ENCODE measurements at regions not wholly inside any gene's neighbourhood (a gene's known extent, or its start where the extent isn't known, plus 50 kb on each side); places are given as distances from the start of the nearest gene placed in this dataset.
"Not testable (repeated sequence)": the region's sequence is repeated elsewhere in the genome, so short reads cannot be mapped to it uniquely, and the experiment has no call there.

DNA sequence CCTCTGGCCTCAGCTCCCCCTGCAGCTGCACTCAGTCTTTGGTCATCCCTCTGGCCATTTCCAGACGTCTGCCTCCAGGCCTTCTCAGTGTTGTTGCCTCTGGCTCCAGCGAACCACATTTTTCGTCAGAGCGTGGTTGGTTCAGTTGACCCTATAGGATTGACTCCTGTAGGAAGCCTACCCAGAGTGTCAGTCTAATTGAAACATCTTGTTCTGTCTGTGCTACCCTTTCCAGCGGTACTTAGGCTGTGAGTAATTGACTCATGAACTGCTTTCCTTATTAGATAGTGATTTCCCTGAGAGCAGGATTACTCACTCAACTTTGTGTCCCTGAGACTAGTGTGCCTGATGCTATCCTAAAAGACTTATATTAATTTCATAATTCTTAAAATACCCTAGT is 373.2 kb downstream of the ATP23 start:
- DNase-seq: no peak

DNA sequence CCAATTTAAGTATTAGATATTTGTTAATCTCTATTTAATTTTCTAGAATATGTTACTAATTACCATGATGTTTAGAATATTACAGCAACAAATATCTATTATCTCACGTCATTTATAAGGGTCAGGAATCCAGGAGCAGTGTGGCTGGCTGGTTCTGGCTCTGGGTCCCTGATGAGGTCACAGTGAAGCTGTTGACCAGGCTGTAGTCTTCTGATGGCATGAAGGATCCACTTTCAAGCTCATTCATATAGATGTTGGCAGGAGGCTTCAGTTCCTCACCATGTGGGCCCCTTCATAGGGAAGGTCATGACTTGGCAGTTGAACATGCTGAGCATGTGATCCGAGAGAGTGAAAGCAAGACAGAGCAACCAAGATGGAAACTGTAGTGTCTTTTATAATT is 375.6 kb downstream of the ATP23 start:
- no peak for DNase-seq

GRCh38 chr12:58321414-58321813 is 380.0 kb downstream of the ATP23 start:
- no peak for DNase-seq

DNA sequence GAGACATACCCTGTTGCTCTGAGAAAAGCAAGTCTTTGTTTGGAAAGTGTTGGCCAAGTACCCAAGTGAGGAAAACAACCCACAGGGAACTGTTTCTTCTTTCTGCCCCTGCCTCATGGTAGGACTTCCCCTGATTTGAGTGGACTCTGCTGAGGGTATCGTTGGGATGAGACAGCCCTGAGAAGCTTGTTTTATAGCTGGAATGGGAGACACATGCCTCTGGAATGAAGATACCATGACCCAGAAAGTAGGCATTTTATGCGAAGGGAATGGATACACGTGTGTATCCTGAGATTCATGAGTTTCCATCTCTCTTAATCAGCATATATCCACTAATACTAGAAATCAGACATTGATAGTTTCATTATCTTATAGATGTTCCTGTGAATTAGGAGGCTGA is 382.3 kb downstream of the ATP23 start:
- no peak for DNase-seq

DNA sequence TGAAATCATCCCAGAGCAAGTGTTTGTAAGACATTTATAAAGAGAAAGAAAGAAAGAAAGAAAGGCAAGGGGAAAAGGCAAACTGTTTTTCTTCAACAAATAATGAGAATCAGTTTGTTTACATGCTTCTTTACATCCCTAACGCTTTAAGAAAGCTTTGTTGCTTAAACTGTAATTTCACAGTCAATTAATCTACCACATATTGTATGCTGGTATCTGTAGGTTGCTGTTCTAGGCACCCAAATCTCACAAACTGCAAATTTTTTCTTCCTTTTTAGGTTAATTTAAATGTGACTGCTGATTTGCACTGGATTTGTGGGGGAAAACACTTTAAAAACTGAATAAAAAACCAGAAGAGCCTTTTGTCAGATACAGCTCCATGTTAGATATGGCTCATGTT is 384.2 kb downstream of the ATP23 start:
- DNase-seq: no peak

DNA sequence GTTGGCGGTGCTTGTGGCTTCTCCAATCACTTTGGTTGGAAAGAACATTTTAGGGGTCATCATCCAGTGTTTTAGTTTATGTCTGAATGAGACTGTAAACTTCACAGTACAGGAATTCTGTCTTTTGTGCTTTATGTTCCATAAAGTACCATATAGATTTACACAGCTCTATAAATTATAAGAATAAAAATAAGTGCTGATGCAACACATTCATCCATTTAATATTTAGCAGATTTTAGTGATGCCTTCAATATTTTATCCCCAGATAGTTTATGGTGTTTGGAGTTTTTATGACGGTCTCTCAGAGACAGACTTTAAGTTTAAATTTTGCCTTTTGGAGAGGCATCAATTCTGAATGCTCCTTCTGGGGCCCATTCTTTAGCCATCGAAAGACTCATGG is 385.2 kb downstream of the ATP23 start:
- no peak for DNase-seq

GRCh38 chr12:58336581-58337242 is 395.3 kb downstream of the ATP23 start:
- DNase-seq: not testable (repeated sequence)

- DNase-seq: not testable (repeated sequence)
Measured at GRCh38 chr12:58337539-58337938, 396.2 kb downstream of the ATP23 start.

DNA sequence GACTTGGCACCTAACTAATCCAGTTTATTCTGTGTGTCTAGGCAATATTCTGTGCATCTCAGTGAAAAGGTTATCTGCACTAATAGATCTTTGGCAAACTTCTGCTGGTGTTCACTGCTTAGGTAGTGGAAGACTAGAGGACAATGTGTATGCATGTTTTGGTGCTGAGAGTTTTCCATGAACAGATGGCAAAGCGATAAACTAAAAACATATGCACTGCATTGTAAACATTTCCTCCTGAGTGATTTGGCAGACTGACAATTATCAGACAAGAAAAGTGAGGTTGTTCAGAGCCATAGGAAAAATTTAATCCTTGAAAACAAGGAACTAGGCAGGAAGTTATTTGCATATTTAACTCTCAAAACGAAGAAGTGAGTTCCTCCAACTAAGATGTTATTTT is 400.4 kb downstream of the ATP23 start:
- DNase-seq: no peak

- no peak for DNase-seq
Measured at GRCh38 chr12:58342736-58343135, 401.4 kb downstream of the ATP23 start.

DNA sequence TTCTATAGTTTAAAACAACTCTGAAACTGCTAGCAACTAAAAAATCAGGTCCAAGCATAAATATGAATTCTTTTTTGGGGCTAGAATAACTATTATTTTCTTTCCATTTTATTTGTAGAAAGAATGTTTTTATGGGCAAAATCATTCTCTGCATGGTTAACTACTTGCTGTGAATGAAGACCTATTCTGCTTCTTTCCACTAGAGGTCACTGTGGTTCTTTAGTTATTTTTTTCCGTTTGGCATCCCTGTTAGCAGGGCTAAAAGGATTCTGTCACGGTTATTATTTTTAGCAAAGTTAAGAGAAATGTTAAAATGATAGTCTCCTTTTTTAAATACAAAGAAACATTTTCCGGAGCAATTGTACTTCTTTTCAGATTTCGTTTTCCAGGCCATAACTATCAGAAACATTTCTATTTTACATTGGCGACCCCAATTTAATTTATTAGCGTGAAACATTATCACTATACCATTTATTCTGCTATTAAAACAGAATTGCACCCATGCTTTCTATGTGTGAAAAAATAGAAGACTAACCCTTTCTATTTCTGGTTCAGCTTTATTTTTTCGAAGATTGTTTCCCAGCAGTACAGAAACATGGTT is 404.8 kb downstream of the ATP23 start:
- DNase-seq: no peak

DNA sequence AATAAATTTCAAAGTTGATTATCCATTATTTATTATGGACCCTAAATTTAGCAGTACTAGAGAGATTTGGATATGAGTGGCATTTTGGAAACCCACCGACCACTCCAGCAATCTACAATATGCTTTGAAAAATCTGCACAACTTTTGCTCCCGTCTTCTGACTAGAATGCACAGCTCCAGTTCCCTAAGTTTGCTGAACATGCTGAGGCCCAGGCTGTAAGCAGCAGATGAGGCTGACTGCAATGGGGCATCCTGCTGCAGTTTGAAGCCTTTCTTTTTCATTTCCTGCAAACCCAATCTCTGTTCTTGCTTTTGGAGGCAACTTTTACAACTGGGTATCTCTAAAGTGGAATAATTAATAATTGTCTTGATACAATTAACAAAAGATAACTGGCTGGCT is 405.8 kb downstream of the ATP23 start:
- no peak for DNase-seq

- DNase-seq: no peak
Measured at GRCh38 chr12:58347691-58348090, 406.3 kb downstream of the ATP23 start.

GRCh38 chr12:58349161-58349560 is 407.8 kb downstream of the ATP23 start:
- DNase-seq: no peak

DNA sequence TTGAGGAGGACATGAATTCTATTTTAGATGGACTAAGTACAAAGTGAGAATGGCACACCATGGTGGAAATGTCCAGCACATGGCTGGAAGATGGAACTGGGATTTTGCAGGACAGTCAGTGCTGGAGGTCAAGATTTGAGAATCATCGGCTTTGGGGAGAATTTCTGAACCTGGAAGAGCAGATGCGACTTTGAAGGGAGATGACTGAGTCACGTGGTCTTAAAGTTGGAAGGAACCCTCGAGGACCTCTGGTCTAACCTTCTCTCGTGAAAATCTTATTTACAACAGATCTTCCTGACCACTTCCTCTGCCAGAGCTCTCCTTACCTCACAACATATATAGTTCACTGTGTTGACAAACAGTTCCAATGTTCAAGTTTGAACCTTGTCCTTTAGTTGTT is 415.4 kb downstream of the ATP23 start:
- no peak for DNase-seq

DNA sequence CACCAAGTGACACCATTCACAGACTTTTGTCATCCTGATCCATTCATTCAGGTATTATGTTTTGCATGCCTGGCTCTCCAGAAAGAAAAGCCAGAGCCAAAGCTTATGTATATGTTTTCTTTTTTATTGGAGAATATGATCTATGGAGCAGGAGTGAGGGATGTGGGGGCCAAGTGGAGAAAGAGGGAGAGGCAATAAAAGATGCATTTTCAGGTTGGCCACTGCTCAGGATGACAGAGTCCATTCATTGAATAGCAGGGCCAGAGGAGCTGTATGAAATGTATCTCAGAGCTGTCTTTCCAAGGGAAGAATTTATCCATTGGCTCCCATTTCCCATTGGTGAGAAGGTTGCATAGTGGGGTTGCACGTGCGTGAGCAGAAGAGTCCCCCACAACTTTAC is 416.1 kb downstream of the ATP23 start:
- DNase-seq: no peak

GRCh38 chr12:58358369-58358768 is 417.0 kb downstream of the ATP23 start:
- DNase-seq: no peak

GRCh38 chr12:58359084-58359483 is 417.7 kb downstream of the ATP23 start:
- peak; percentile 85 for DNase-seq

GRCh38 chr12:58361056-58361455 is 419.7 kb downstream of the ATP23 start:
- DNase-seq: peak; percentile 43

DNA sequence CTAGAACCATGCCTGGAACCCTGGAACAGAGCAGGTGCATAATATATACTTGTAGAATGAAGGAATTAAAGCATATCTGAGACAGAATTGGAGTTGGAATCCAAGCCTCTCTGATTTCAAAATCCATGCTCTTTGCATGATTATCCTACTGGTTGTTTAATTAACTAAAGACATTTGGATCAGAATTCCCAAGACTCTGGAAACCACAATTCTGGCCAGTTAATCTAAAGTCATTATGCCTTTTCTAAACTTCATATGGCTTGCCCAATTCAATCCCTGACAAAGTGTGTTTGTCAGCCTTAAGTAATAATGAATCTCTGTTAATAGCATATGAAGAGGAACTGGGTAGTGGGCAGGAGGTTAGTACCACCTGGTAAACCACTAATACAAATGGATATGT is 422.6 kb downstream of the ATP23 start:
- DNase-seq: no peak

- no peak for DNase-seq
Measured at GRCh38 chr12:58364389-58365086, 423.2 kb downstream of the ATP23 start.

DNA sequence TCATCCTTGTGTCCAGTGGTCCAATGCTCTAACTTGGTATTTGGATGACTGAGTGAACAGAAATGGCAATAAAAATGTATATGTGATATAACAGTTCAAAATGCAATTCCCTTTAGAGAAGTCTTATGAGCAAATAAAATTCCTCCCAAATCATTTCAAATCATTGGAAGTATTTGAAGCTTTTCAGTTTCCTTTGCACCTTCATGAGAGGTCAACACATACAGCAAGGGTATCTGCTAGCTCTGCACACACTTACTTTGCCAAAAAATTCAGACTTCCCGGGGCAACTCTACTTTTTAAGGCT is 423.7 kb downstream of the ATP23 start:
- no peak for DNase-seq

- DNase-seq: no peak
Measured at GRCh38 chr12:58367041-58367440, 425.7 kb downstream of the ATP23 start.

DNA sequence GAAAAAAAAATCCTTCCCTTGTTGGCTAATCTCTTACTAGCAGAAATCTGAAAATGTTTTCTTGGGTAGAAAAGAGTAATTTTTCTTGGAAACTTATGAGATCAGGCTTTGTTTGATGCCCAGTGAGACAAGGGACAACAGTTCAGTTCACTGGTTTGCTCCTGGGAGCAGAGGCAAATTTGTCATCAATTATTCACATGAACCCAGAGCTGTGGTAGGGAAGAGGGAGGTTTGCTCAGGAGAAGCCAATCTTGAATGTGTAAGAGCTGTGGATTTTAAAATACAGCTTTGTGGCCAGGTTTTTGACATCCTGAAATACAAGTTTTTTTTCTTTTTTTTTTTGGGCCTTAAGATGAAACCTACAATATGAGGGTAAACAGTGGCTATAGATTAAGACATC is 426.6 kb downstream of the ATP23 start:
- no peak for DNase-seq

- no peak for DNase-seq
Measured at GRCh38 chr12:58369576-58369975, 428.2 kb downstream of the ATP23 start.

All from femur (tissue), 1 donor.